ENCODE measurements at regions not wholly inside any gene's neighbourhood (a gene's known extent, or its start where the extent isn't known, plus 50 kb on each side); places are given as distances from the start of the nearest gene placed in this dataset.

DNA sequence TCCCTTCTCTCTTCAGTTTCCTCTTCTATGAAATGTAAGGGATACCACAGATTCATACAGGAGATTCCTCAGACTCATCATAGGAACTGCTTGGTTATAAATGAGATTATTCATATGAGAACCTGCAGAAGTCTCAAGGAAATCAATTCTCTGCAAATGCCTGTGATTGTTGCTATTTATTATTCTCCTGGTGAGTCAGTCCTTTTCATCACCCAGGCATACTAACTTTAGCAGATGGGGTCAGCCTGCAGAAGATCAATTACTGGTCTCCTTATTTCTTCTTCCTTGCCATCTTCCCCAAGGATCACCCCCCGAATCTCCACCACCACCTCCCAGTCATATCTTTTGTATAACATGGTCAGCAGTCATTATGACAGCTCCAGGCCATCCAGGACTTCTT, 53.8 kb upstream of the DCP1A start:
- TF ChIP-seq, protein P1, sequence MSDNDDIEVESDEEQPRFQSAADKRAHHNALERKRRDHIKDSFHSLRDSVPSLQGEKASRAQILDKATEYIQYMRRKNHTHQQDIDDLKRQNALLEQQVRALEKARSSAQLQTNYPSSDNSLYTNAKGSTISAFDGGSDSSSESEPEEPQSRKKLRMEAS (IDR thresholded peaks at IDR 0.05) = no peak
- TF ChIP-seq ZBTB7A (IDR thresholded peaks at IDR 0.05; ENCODE audit: low read depth) = no peak
- TF ChIP-seq, protein P2, sequence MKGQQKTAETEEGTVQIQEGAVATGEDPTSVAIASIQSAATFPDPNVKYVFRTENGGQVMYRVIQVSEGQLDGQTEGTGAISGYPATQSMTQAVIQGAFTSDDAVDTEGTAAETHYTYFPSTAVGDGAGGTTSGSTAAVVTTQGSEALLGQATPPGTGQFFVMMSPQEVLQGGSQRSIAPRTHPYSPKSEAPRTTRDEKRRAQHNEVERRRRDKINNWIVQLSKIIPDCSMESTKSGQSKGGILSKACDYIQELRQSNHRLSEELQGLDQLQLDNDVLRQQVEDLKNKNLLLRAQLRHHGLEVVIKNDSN (IDR thresholded peaks at IDR 0.05) = no peak
- no peak for TF ChIP-seq NFIC (IDR thresholded peaks at IDR 0.05)
- no peak for TF ChIP-seq EP300 (IDR thresholded peaks at IDR 0.05; ENCODE audit: borderline replicate concordance)

- no peak for TF ChIP-seq CEBPB (IDR thresholded peaks at IDR 0.05)
- no peak for TF ChIP-seq ZBTB7A (IDR thresholded peaks at IDR 0.05; ENCODE audit: low read depth)
- no peak for TF ChIP-seq EP300 (IDR thresholded peaks at IDR 0.05; ENCODE audit: borderline replicate concordance)
- TF ChIP-seq, protein P2 (IDR thresholded peaks at IDR 0.05) = no peak
- TF ChIP-seq YY1 (IDR thresholded peaks at IDR 0.05; ENCODE audit: low read depth) = no peak
- TF ChIP-seq EGR1 (IDR thresholded peaks at IDR 0.05) = no peak
- TF ChIP-seq, protein P1 (IDR thresholded peaks at IDR 0.05) = no peak
- no peak for TF ChIP-seq TCF12 (IDR thresholded peaks at IDR 0.05; ENCODE audit: low read depth)
- no peak for TF ChIP-seq REST (IDR thresholded peaks at IDR 0.05; ENCODE audit: low read depth)
- no peak for TF ChIP-seq CREB1 (IDR thresholded peaks at IDR 0.05; ENCODE audit: low read depth)
- no peak for TF ChIP-seq TAF1 (IDR thresholded peaks at IDR 0.05; ENCODE audit: low read depth)
- no peak for TF ChIP-seq TEAD4 (IDR thresholded peaks at IDR 0.05)
- TF ChIP-seq FOXM1 (IDR thresholded peaks at IDR 0.05; ENCODE audit: borderline replicate concordance, low read depth) = no peak
- no peak for TF ChIP-seq NFIC (IDR thresholded peaks at IDR 0.05)
- TF ChIP-seq RAD21 (IDR thresholded peaks at IDR 0.05; ENCODE audit: low read depth) = no peak
Observed at GRCh38 chr3:53402326-53402725, 55.0 kb upstream of the DCP1A start.

DNA sequence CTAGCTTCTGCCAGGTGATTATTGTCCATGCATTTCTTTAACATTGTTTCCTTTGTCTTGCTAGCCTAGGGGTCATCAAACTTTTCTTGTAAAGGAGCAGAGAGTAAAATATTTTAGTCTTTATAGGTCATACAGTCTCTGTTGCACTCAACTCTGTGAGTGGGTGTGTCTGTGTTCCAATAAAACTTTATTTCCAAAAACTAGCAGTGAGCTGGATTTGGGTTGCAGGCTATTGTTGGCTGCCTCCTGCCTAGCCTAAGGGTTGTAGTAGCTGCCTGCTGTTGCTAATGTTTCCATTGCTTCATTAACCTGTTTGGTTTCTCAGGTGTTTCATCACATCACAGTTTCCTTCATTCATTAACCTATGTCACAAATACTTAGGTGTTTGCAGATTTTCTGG, 64.0 kb upstream of the DCP1A start:
- TF ChIP-seq EP300 (IDR thresholded peaks at IDR 0.05; ENCODE audit: borderline replicate concordance) (no peak), REST (IDR thresholded peaks at IDR 0.05; ENCODE audit: low read depth) (no peak), NFIC (IDR thresholded peaks at IDR 0.05) (no peak), FOXM1 (IDR thresholded peaks at IDR 0.05; ENCODE audit: borderline replicate concordance, low read depth) (no peak), EGR1 (IDR thresholded peaks at IDR 0.05) (no peak), CEBPB (IDR thresholded peaks at IDR 0.05) (no peak), TEAD4 (IDR thresholded peaks at IDR 0.05) (no peak), TAF1 (IDR thresholded peaks at IDR 0.05; ENCODE audit: low read depth) (no peak), YY1 (IDR thresholded peaks at IDR 0.05; ENCODE audit: low read depth) (no peak), ZBTB7A (IDR thresholded peaks at IDR 0.05; ENCODE audit: low read depth) (no peak), TCF12 (IDR thresholded peaks at IDR 0.05; ENCODE audit: low read depth) (no peak)
- TF ChIP-seq, protein P2 (IDR thresholded peaks at IDR 0.05) = no peak
- TF ChIP-seq, protein P1 (IDR thresholded peaks at IDR 0.05) = no peak

DNA sequence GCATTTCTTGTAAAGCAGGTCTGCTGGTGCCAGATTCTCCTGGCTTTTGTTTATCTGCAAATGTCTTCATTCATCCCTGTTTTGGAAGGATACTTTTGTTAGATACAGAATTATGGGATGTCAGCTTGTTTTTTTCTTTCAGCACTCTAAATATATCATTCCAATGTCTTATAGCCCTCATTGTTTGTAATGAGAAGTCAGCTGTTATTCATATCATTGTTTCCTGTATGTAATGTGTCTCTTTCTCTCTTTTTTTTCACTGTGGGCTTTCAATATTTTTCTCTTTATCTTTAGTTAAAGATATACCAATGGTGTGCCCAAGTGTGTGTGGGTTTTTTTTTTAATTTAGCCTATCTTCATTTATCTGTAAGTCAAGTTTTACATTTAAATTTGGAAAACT, 65.6 kb upstream of the DCP1A start:
- TF ChIP-seq CEBPB (IDR thresholded peaks at IDR 0.05) = no peak

GRCh38 chr3:53416530-53416929, 69.2 kb upstream of the DCP1A start:
- TF ChIP-seq TCF12 (IDR thresholded peaks at IDR 0.05; ENCODE audit: low read depth) = no peak
- 0 out of 2 replicates have a peak, but pooled peaks have one; percentile 16 for TF ChIP-seq CEBPB (IDR thresholded peaks at IDR 0.05)
- no peak for TF ChIP-seq CREB1 (IDR thresholded peaks at IDR 0.05; ENCODE audit: low read depth)

DNA sequence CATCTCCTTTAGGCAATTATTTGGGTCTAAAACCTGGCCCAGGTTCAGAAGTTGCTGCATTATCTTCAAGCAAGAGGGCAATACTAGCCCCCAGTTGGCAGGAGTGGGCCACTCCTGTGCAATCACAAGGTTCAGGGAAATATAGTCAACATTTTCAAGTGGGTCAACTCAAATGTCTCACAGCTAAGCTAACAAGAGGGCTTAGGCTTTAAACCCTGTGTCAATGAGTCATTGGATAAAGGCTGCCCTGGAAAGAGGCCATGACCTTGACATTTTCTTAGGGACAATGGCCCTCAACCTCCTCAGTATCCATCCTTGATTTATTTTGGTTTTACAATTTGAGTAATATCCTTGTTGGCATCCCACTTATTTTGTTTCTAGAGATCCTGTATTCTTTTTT, 73.5 kb upstream of the DCP1A start:
- TF ChIP-seq ZBTB7A (IDR thresholded peaks at IDR 0.05; ENCODE audit: low read depth) = no peak
- no peak for TF ChIP-seq TEAD4 (IDR thresholded peaks at IDR 0.05)
- TF ChIP-seq, protein P1 (IDR thresholded peaks at IDR 0.05) = no peak
- TF ChIP-seq CREB1 (IDR thresholded peaks at IDR 0.05; ENCODE audit: low read depth) = no peak
- no peak for TF ChIP-seq NFIC (IDR thresholded peaks at IDR 0.05)
- TF ChIP-seq REST (IDR thresholded peaks at IDR 0.05; ENCODE audit: low read depth) = no peak
- no peak for TF ChIP-seq EGR1 (IDR thresholded peaks at IDR 0.05)
